HCT116 (cell line): ENCODE measurements at regions not wholly inside any gene's neighbourhood (a gene's known extent, or its start where the extent isn't known, plus 50 kb on each side); places are given as distances from the start of the nearest gene placed in this dataset.
"Not testable (repeated sequence)": the region's sequence is repeated elsewhere in the genome, so short reads cannot be mapped to it uniquely, and the experiment has no call there.

ENCODE experiments used
- ATAC-seq: fragments of 200-7000 bp; cut with Tn5 transposase; 2 replicates; pipeline ENCODE4 v1.9.1; 2020; ENCODE audit warnings: mild to moderate bottlenecking, moderate library complexity
- BruUV-seq: library from RNA; stranded (reverse); fragments of 400-500 nt; replicated peaks from 2 replicates; lab custom pipeline; 2021; lab: Mats Ljungman, UMichigan
- CTCF ChIA-PET: fragments of 300-600 bp; sonication (Branson Sonifier 250); formaldehyde crosslinking; loops from one replicate; lab custom pipeline; 2021; ENCODE audit warnings: antibody characterized with exemption; lab: Charles Lee
- POLR2A ChIA-PET: fragments of 300-600, 350-600 bp; sonication (Branson Sonifier 250); formaldehyde crosslinking; loops from one replicate; lab custom pipeline; 2021; ENCODE audit warnings: antibody characterized with exemption; lab: Charles Lee
- RAD21 ChIA-PET, 2 experiments: fragments of 300-600 bp; sonication (Branson Sonifier 250); formaldehyde crosslinking; loops; one replicate each; lab custom pipeline; 2023; ENCODE audit warnings: low total read pairs in 2 of 2; ENCODE audit not compliant: uncharacterized antibody in 2 of 2, unreplicated experiment in 2 of 2, low non-redundant PET in 1 of 2; lab: Charles Lee
- DNase-seq: peaks from one replicate; pipeline ENCODE4 v3.0.0-alpha.2; 2010; ENCODE audit warnings: low read depth, low spot score
- H2AFZ ChIP-seq: fragments of 200-600 bp; shearing (Covaris generic), sonication (generic); 2 replicates; pipeline ENCODE4 v1.6.1; 2017; ENCODE audit warnings: low read depth, mixed run types, mixed read lengths, antibody characterized with exemption, low read length; ENCODE audit not compliant: poor library complexity, severe bottlenecking
- H3K27ac ChIP-seq: 2 replicates; pipeline ENCODE4 v1.5.1; 2012; ENCODE audit warnings: low read depth, low read length
- H3K27me3 ChIP-seq: fragments of 200-600 bp; sonication (generic); 2 replicates; pipeline ENCODE4 v1.6.1; 2016; ENCODE audit warnings: mixed run types, low read length, mixed read lengths; ENCODE audit not compliant: insufficient read depth
- H3K36me3 ChIP-seq, 2 experiments: fragments of 200-500 bp in 1 of 2; fragments of 200-600 bp in 1 of 2; sonication (Bioruptor generic) in 1 of 2; sonication (generic) in 1 of 2; 2 replicates each; pipeline versions ENCODE4 v1.5.1 to v1.6.1; 2014 to 2016; ENCODE audit warnings: low read length in 2 of 2, inconsistent platforms in 1 of 2, mixed read lengths in 1 of 2, mixed run types in 1 of 2; ENCODE audit not compliant: insufficient read depth in 2 of 2, control insufficient read depth in 1 of 2
- H3K4me1 ChIP-seq, 2 experiments: fragments of 200-600 bp in 1 of 2; sonication (generic) in 1 of 2; 2 replicates each; pipeline versions ENCODE4 v1.5.1 to v1.6.1; 2012 to 2017; ENCODE audit warnings: low read length in 2 of 2, inconsistent platforms in 1 of 2, mild to moderate bottlenecking in 1 of 2, mixed read lengths in 1 of 2, mixed run types in 1 of 2, moderate library complexity in 1 of 2; ENCODE audit not compliant: insufficient read depth in 2 of 2, control insufficient read depth in 1 of 2
- H3K4me2 ChIP-seq: fragments of 200-600 bp; sonication (generic); 2 replicates; pipeline ENCODE4 v1.6.1; 2017; ENCODE audit warnings: mixed run types, low read length, mixed read lengths
- H3K4me3 ChIP-seq, 2 experiments: fragments of 200-600 bp in 1 of 2; sonication (generic) in 1 of 2; replicated peaks in 1 of 2; 2 replicates each; pipeline ENCODE4 v1.5.1; 2011 to 2016; ENCODE audit warnings: low read length in 2 of 2, control low read depth in 1 of 2, low read depth in 1 of 2, mild to moderate bottlenecking in 1 of 2, mixed read lengths in 1 of 2, mixed run types in 1 of 2
- H3K79me2 ChIP-seq: fragments of 200-600 bp; sonication (generic); 2 replicates; pipeline ENCODE4 v1.6.1; 2017; ENCODE audit warnings: mild to moderate bottlenecking, mixed run types, low read length, moderate library complexity, mixed read lengths; ENCODE audit not compliant: insufficient read depth
- H3K9ac ChIP-seq: fragments of 200-600 bp; sonication (generic); 2 replicates; pipeline ENCODE4 v1.6.1; 2016; ENCODE audit warnings: low read length, mixed read lengths
- H3K9me2 ChIP-seq: fragments of 200-600 bp; sonication (generic), shearing (Covaris generic); 2 replicates; pipeline ENCODE4 v1.6.1; 2017; ENCODE audit warnings: mixed run types, mild to moderate bottlenecking, moderate library complexity; ENCODE audit not compliant: insufficient read depth
- H3K9me3 ChIP-seq, 2 experiments: fragments of 200-500 bp in 1 of 2; fragments of 200-600 bp in 1 of 2; sonication (Bioruptor generic) in 1 of 2; sonication (generic) in 1 of 2; 2 replicates each; pipeline ENCODE4 v1.6.1; 2014 to 2017; ENCODE audit warnings: low read length in 2 of 2, mixed read lengths in 2 of 2, inconsistent platforms in 1 of 2, low read depth in 1 of 2, mild to moderate bottlenecking in 1 of 2, mixed run types in 1 of 2, moderate library complexity in 1 of 2; ENCODE audit not compliant: control insufficient read depth in 1 of 2, insufficient read depth in 1 of 2
- H4K20me1 ChIP-seq: fragments of 200-600 bp; sonication (generic), shearing (Covaris generic); 2 replicates; pipeline ENCODE4 v1.6.1; 2017; ENCODE audit warnings: mixed run types, mild to moderate bottlenecking, moderate library complexity; ENCODE audit not compliant: insufficient read depth
- CBX3 ChIP-seq: IDR thresholded peaks from 2 replicates; pipeline ENCODE4 v1.6.1; 2012; ENCODE audit warnings: low read depth
- CEBPB ChIP-seq: IDR thresholded peaks from 2 replicates; pipeline ENCODE4 v1.6.1; 2012; ENCODE audit warnings: low read depth
- CTCF ChIP-seq, 3 experiments: fragments of 200-600 bp in 1 of 3; sonication (generic) in 1 of 3; IDR thresholded peaks in 2 of 3; conservative IDR thresholded peaks in 1 of 3; 2 replicates each; pipeline ENCODE4 v1.5.1; 2012 to 2017; ENCODE audit warnings: low read depth in 2 of 3, low read length in 2 of 3, antibody characterized with exemption in 1 of 3, borderline replicate concordance in 1 of 3, control low read depth in 1 of 3, mild to moderate bottlenecking in 1 of 3, mixed read lengths in 1 of 3, mixed run types in 1 of 3, moderate library complexity in 1 of 3; ENCODE audit not compliant: insufficient read depth in 1 of 3
- ELF1 ChIP-seq: IDR thresholded peaks from 2 replicates; pipeline ENCODE4 v1.6.1; 2012; ENCODE audit warnings: low read depth, borderline replicate concordance
- EZH2phosphoT487 ChIP-seq: fragments of 200-600 bp; IDR thresholded peaks from 2 replicates; pipeline ENCODE4 v1.6.1; 2018; ENCODE audit warnings: antibody characterized with exemption, borderline replicate concordance
- JUND ChIP-seq: IDR thresholded peaks from 2 replicates; pipeline ENCODE4 v1.6.1; 2012
- POLR2AphosphoS5 ChIP-seq: IDR thresholded peaks from 2 replicates; pipeline ENCODE4 v1.6.1; 2011; ENCODE audit warnings: mild to moderate bottlenecking, low read depth, low read length, moderate library complexity
- RAD21 ChIP-seq: IDR thresholded peaks from 2 replicates; pipeline ENCODE4 v1.6.1; 2012; ENCODE audit warnings: low read depth, mild to moderate bottlenecking
- SIN3A ChIP-seq: IDR thresholded peaks from 2 replicates; pipeline ENCODE4 v1.6.1; 2012; ENCODE audit warnings: low read depth
- SP1 ChIP-seq: IDR thresholded peaks from 2 replicates; pipeline ENCODE4 v1.6.1; 2012; ENCODE audit warnings: low read depth
- SRF ChIP-seq: IDR thresholded peaks from 2 replicates; pipeline ENCODE4 v1.6.1; 2012; ENCODE audit warnings: low read depth
- TCF7L2 ChIP-seq: IDR thresholded peaks from 2 replicates; pipeline ENCODE4 v1.7.0; 2011; ENCODE audit warnings: borderline replicate concordance, inconsistent platforms; ENCODE audit not compliant: insufficient read depth, insufficient read length; ENCODE audit errors: extremely low read depth
- intact Hi-C: fragments of 100-400 bp; cut with micrococcal nuclease; formaldehyde crosslinking; loops from 2 replicates; pipeline ENCODE4 v1.10.0; 2022

- RAD21 ChIA-PET = interaction anchor here in 1 of 2 experiments (0.6 kb wide), 1 partner anchor 787 kb away, joined by 3 read pairs; no protein-coding TSS in a partner anchor
- Histone ChIP-seq H3K4me1 (no peaks in the 10 kb centered on the region), H3K27ac (no peak overlapping the region), H3K27me3 (no peaks in the 10 kb centered on the region), H4K20me1 (no peaks in the 10 kb centered on the region), H3K36me3 (no peaks in the 10 kb centered on the region), H3K4me2 (no peak overlapping the region), H3K4me3 (no peak overlapping the region), H3K9me3 (no peaks in the 10 kb centered on the region), H3K9ac (no peak overlapping the region), H3K9me2 (no peaks in the 10 kb centered on the region), H3K79me2 (no peaks in the 10 kb centered on the region), H2AFZ (no peak overlapping the region)
- no peak for TF ChIP-seq EZH2phosphoT487
- no peak for TF ChIP-seq CEBPB
- TF ChIP-seq JUND = no peak
- no peak for TF ChIP-seq CTCF (IDR thresholded peaks at IDR 0.05 in 2 of 3, conservative IDR thresholded peaks at IDR 0.05 in 1 of 3; ENCODE audit: borderline replicate concordance in 1 of 3, insufficient read depth in 1 of 3, low read depth in 2 of 3, low read length in 2 of 3)
- TF ChIP-seq TCF7L2 = no peak
- TF ChIP-seq RAD21 = no peak
- no peak for TF ChIP-seq SIN3A
- TF ChIP-seq SRF = no peak
- no peak for TF ChIP-seq CBX3
- no peak for TF ChIP-seq SP1
- TF ChIP-seq POLR2AphosphoS5 = no peak
- no peak for TF ChIP-seq ELF1
- ATAC-seq (no peak), DNase-seq (no peak)
- CTCF ChIA-PET = no interaction called here
- intact Hi-C loops = no loop called here
- POLR2A ChIA-PET = no interaction called here
- no TSS peak for BruUV-seq
These were observed 243.0 kb upstream of the PTGER4 start for GRCh38 chr5:40436535-40437237.

- H3K36me3 ChIP-seq, intact Hi-C loops, CTCF ChIA-PET, H3K4me2 ChIP-seq, H3K27ac ChIP-seq, H3K9me2 ChIP-seq, H3K9me3 ChIP-seq, H3K79me2 ChIP-seq, H3K9ac ChIP-seq, POLR2A ChIA-PET, H2AFZ ChIP-seq, H4K20me1 ChIP-seq, BruUV-seq, H3K4me3 ChIP-seq, RAD21 ChIA-PET, ATAC-seq, H3K4me1 ChIP-seq, DNase-seq, H3K27me3 ChIP-seq: not testable (repeated sequence)
These were observed 244.0 kb upstream of the PTGER4 start for GRCh38 chr5:40435706-40436105.
